Ishikawa (cell line): ENCODE measurements at regions not wholly inside any gene's neighbourhood (a gene's known extent, or its start where the extent isn't known, plus 50 kb on each side); places are given as distances from the start of the nearest gene placed in this dataset.

ENCODE experiments used
- CEBPB ChIP-seq: IDR thresholded peaks from 2 replicates; pipeline ENCODE4 v1.6.1; 2012
- CREB1 ChIP-seq: IDR thresholded peaks from 2 replicates; pipeline ENCODE4 v1.6.1; 2012; ENCODE audit warnings: low read depth
- EGR1 ChIP-seq: IDR thresholded peaks from 2 replicates; pipeline ENCODE4 v1.6.1; 2012
- EP300 ChIP-seq: IDR thresholded peaks from 2 replicates; pipeline ENCODE4 v1.6.1; 2012; ENCODE audit warnings: borderline replicate concordance
- FOXM1 ChIP-seq: IDR thresholded peaks from 2 replicates; pipeline ENCODE4 v1.6.1; 2012; ENCODE audit warnings: low read depth, borderline replicate concordance
- NFIC ChIP-seq: IDR thresholded peaks from 2 replicates; pipeline ENCODE4 v1.6.1; 2012
- RAD21 ChIP-seq: IDR thresholded peaks from 2 replicates; pipeline ENCODE4 v1.6.1; 2012; ENCODE audit warnings: low read depth
- TAF1 ChIP-seq: IDR thresholded peaks from 2 replicates; pipeline ENCODE4 v1.6.1; 2012; ENCODE audit warnings: low read depth, mild to moderate bottlenecking
- TCF12 ChIP-seq: IDR thresholded peaks from 2 replicates; pipeline ENCODE4 v1.6.1; 2012; ENCODE audit warnings: low read depth
- TEAD4 ChIP-seq: IDR thresholded peaks from 2 replicates; pipeline ENCODE4 v1.6.1; 2012
- YY1 ChIP-seq: IDR thresholded peaks from 2 replicates; pipeline ENCODE4 v1.6.1; 2012; ENCODE audit warnings: low read depth
- ZBTB7A ChIP-seq: IDR thresholded peaks from 2 replicates; pipeline ENCODE4 v1.6.1; 2012; ENCODE audit warnings: low read depth
- TF ChIP-seq, protein P1 (sequence below): IDR thresholded peaks from 2 replicates; pipeline ENCODE4 v1.6.1; 2012
- TF ChIP-seq, protein P2 (sequence below): IDR thresholded peaks from 2 replicates; pipeline ENCODE4 v1.6.1; 2012
- TF ChIP-seq, protein P3 (sequence below): IDR thresholded peaks from 2 replicates; pipeline ENCODE4 v1.6.1; 2012; ENCODE audit warnings: low read depth, mild to moderate bottlenecking

DNA sequence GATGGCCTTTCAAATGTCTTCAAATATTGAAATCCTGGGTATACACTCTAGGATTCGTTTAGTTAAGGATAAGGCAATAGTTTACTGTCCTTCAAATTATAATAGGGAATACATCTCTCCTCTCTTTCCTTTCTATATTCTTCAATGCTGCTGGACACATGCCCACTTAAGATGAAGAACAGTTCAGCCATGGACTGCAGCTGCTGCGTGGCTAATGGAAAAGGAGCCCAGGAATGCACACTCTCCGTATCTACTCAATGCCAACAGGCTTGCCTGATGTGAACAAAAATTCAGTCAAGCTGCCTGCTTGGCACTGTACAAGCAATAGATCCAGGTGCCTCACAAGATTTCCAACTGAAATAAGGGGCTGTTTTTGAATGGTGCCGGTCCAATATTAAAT, 321.2 kb upstream of the LYPLAL1 start:
- TF ChIP-seq YY1 (no peak), TCF12 (no peak), FOXM1 (no peak), TEAD4 (no peak), TAF1 (no peak), ZBTB7A (no peak), NFIC (no peak), EP300 (no peak), CEBPB (no peak), CREB1 (no peak), RAD21 (no peak)
- TF ChIP-seq, protein P1, sequence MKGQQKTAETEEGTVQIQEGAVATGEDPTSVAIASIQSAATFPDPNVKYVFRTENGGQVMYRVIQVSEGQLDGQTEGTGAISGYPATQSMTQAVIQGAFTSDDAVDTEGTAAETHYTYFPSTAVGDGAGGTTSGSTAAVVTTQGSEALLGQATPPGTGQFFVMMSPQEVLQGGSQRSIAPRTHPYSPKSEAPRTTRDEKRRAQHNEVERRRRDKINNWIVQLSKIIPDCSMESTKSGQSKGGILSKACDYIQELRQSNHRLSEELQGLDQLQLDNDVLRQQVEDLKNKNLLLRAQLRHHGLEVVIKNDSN, result no peak
- TF ChIP-seq, protein P2, sequence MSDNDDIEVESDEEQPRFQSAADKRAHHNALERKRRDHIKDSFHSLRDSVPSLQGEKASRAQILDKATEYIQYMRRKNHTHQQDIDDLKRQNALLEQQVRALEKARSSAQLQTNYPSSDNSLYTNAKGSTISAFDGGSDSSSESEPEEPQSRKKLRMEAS, result no peak

DNA sequence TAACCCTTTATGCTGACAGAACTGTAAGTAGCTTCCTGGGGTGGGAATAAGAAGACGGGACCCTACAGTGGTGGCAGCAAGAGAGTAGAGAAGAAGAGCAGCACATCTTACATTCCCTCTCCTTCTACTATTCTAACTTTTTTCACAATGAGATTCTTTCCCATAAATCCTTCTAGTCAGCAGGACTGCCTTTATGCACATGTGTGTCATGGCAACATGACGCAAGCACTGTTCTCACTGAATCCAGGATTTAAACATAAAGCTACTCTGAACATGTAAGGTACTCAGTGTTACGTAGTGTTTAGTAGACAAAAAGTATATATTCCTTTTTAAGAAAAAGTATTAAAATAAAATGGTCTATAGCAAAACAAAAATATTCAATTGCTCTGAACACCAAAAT, 309.7 kb upstream of the LYPLAL1 start:
- TF ChIP-seq FOXM1 (no peak), TCF12 (no peak), EP300 (no peak), TEAD4 (no peak), TAF1 (no peak), NFIC (no peak), CREB1 (no peak), EGR1 (no peak), ZBTB7A (no peak), CEBPB (no peak)
- TF ChIP-seq, protein P2, result no peak
- TF ChIP-seq, protein P3, sequence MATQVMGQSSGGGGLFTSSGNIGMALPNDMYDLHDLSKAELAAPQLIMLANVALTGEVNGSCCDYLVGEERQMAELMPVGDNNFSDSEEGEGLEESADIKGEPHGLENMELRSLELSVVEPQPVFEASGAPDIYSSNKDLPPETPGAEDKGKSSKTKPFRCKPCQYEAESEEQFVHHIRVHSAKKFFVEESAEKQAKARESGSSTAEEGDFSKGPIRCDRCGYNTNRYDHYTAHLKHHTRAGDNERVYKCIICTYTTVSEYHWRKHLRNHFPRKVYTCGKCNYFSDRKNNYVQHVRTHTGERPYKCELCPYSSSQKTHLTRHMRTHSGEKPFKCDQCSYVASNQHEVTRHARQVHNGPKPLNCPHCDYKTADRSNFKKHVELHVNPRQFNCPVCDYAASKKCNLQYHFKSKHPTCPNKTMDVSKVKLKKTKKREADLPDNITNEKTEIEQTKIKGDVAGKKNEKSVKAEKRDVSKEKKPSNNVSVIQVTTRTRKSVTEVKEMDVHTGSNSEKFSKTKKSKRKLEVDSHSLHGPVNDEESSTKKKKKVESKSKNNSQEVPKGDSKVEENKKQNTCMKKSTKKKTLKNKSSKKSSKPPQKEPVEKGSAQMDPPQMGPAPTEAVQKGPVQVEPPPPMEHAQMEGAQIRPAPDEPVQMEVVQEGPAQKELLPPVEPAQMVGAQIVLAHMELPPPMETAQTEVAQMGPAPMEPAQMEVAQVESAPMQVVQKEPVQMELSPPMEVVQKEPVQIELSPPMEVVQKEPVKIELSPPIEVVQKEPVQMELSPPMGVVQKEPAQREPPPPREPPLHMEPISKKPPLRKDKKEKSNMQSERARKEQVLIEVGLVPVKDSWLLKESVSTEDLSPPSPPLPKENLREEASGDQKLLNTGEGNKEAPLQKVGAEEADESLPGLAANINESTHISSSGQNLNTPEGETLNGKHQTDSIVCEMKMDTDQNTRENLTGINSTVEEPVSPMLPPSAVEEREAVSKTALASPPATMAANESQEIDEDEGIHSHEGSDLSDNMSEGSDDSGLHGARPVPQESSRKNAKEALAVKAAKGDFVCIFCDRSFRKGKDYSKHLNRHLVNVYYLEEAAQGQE, result no peak
- TF ChIP-seq, protein P1, result no peak

DNA sequence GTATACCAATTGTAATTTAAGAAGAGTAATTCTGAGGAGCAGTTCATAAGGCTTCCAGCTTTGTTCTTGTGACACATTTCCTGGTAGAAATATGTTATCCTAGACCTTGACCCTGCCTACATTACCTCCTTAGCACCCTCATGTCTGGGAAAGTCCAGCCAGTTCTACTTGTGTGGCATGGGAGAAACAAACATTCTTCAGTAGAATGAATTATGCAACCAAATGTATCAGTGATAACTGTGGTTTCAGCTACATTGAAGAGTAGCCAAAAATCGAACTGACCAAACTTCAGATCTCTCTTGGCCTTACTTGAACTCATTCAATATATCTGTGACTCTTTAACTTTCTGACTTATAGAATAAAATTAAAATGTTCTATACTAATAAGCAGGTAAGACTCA, 308.1 kb upstream of the LYPLAL1 start:
- TF ChIP-seq, protein P3, result no peak
- no peak for TF ChIP-seq EP300
- TF ChIP-seq, protein P1, result no peak
- TF ChIP-seq TCF12, result no peak
- TF ChIP-seq EGR1, result no peak
- no peak for TF ChIP-seq ZBTB7A
- TF ChIP-seq, protein P2, result no peak
- no peak for TF ChIP-seq CREB1
- no peak for TF ChIP-seq TAF1
- TF ChIP-seq TEAD4, result no peak
- TF ChIP-seq YY1, result no peak
- no peak for TF ChIP-seq CEBPB
- no peak for TF ChIP-seq FOXM1

DNA sequence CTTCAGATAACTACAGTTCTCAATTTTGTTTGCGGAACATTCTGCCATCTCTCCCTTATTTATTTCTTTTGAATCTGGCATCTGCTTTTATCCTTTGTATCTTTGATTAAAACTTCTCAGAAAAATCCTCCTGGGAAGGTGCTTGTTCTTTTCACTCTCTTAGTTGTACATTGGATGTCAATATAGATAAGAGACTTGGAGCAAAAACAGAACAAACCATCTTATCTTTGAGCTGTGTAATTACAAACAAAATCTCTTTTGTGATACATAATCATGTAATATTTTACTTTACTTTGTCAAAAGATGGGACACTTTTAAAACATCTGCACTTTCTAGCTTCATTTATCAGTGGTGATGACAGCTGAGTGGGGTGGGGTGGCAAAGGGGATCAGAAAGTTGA, 307.2 kb upstream of the LYPLAL1 start:
- TF ChIP-seq TCF12, result no peak
- no peak for TF ChIP-seq CEBPB
- TF ChIP-seq CREB1, result no peak
- no peak for TF ChIP-seq FOXM1
- TF ChIP-seq TAF1, result no peak
- no peak for TF ChIP-seq TEAD4
- TF ChIP-seq, protein P1, result no peak
- TF ChIP-seq, protein P2, result no peak

DNA sequence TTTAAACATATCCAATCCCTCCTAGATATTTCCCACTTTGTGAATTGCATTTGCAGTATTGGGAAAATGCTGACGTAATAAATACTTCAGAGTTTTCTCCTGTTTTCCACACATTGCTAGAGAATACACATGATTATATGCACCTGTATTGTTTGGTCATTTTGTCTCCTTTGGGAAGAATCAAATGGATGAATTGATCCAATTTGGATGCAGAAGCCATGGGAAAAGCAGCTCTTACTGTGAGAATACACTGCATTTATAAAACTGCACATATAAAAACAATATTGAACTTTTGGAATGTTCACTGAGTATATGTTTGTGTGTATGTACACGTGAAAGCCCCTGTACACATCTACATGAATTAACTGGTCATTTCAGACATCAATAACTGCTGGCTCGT, 306.6 kb upstream of the LYPLAL1 start:
- TF ChIP-seq CEBPB, result no peak
- TF ChIP-seq TCF12, result no peak
- no peak for TF ChIP-seq TEAD4
- TF ChIP-seq RAD21, result no peak
- TF ChIP-seq EGR1, result no peak
- TF ChIP-seq EP300, result no peak
- TF ChIP-seq, protein P2, result no peak
- TF ChIP-seq, protein P3, result no peak
- TF ChIP-seq TAF1, result no peak
- TF ChIP-seq CREB1, result no peak
- no peak for TF ChIP-seq ZBTB7A
